Heart right ventricle (tissue), 16 donors: ENCODE measurements at regions not wholly inside any gene's neighbourhood (a gene's known extent, or its start where the extent isn't known, plus 50 kb on each side); places are given as distances from the start of the nearest gene placed in this dataset.
A peak's percentile ranks its signal among the peaks of the same experiment; 100 is the strongest.

ENCODE experiments used
- ATAC-seq, 8 donors: fragments of 200-7000 bp; cut with Tn5 transposase; one replicate each; pipeline ENCODE4 v1.9.1; 2020; ENCODE audit warnings: mild to moderate bottlenecking in 8 of 8, moderate library complexity in 8 of 8, moderate number of reproducible peaks in 1 of 8
- DNase-seq, 2 donors: peaks; one replicate each; pipeline ENCODE4 v3.0.0-alpha.2; 2020
- H3K27ac ChIP-seq, 10 donors: fragments of 200-600 bp; sonication (generic) in 2 of 10; one replicate each; pipeline versions ENCODE4 v1.5.0 to v1.8.0; 2020 to 2022; ENCODE audit warnings: mild to moderate bottlenecking in 3 of 10
- H3K27me3 ChIP-seq, 7 donors: fragments of 200-600 bp; one replicate each; pipeline ENCODE4 v1.8.0; 2021 to 2022; ENCODE audit warnings: mild to moderate bottlenecking in 2 of 7
- H3K36me3 ChIP-seq, 9 donors: fragments of 200-600 bp; sonication (generic) in 1 of 9; one replicate each; pipeline versions ENCODE4 v1.5.0 to v1.8.0; 2020 to 2022; ENCODE audit warnings: mild to moderate bottlenecking in 2 of 9
- H3K4me1 ChIP-seq, 9 donors: fragments of 200-600 bp; sonication (generic) in 1 of 9; one replicate each; pipeline versions ENCODE4 v1.5.0 to v1.8.0; 2020 to 2022; ENCODE audit warnings: mild to moderate bottlenecking in 4 of 9
- H3K4me3 ChIP-seq, 10 donors: fragments of 200-600 bp; sonication (generic) in 2 of 10; one replicate each; pipeline versions ENCODE4 v1.5.0 to v1.8.0; 2020 to 2022; ENCODE audit warnings: mild to moderate bottlenecking in 7 of 10, moderate library complexity in 2 of 10
- H3K9me3 ChIP-seq, 11 donors: fragments of 200-600 bp in 10 of 11; sonication (generic) in 2 of 11; one replicate each; pipeline versions ENCODE4 v1.5.0 to v1.8.0; 2013 to 2022; ENCODE audit warnings: mild to moderate bottlenecking in 2 of 11, control low read depth in 1 of 11, moderate library complexity in 1 of 11
- WGBS, 2 donors: extraction: QIAGEN DNeasy Blood & Tissue Kit; methylation state at CpG; one replicate each; pipeline ENCODE4 v1.1.7; 2013; ENCODE audit warnings: inconsistent platforms in 1 of 2; 5-methylcytosine and 5-hydroxymethylcytosine counted together
- intact Hi-C, 10 donors: fragments of 100-400 bp; cut with DNase I; formaldehyde crosslinking; loops; one replicate each; pipeline versions ENCODE4 v1.11.1 to v1.14.2; 2022
- TF ChIP-seq, protein P1 (sequence below), 9 donors: fragments of 200-600 bp; sonication (generic) in 2 of 9; IDR thresholded peaks; one replicate each; pipeline versions ENCODE4 v1.5.0 to v1.8.0; 2021 to 2022; ENCODE audit warnings: antibody characterized with exemption in 9 of 9, mild to moderate bottlenecking in 5 of 9, moderate library complexity in 1 of 9
- donor health status: Arrhythmogenic right ventricular cardiomyopathy.
- donor health status: ischemic (EF 13 %, LVEDD 7.1; RV severe dilation, severe dysfunction).
- donor health status: healthy with polysubstance abuse.
- donor health status: DM: no; HTN: yes; CAD: no.
- donor health status: DM: no; HTN: no; CAD: no.
- donor health status: ischemic (EF 25% LVEDD 6.9; RV normal size, moderate dysfunction).
- donor health status: ischemic (EF 25% LVEDD 5.7; RV mildly dilated, moderate dysfunction).
- donor health status: healthy.
- donor health status: DM: yes; HTN: yes; CAD: no.
- donor health status: Ischemic cardiomyopathy.
- donor health status: ischemic (EF 35%, LVEDD 5.7; RV mildly dilated, moderate dysfunction).
- donor health status: nonischemic (EF 11% LVEDD 7.7; RV severe dilation, severe dysfunction).
- donor health status: DM: yes; HTN: yes; CAD: no.
- donor health status: PGD.
- donor health status: ischemic (EF 29% LVEDD 5.4; RV normal size, mild dysfunction).
- donor health status: nonischemic (EF 23%, LVEDD 6.1; RV moderate dilation, normal function).

GRCh38 chr12:43208627-43209026 lies 343.4 kb downstream of the ADAMTS20 start:
- peak in 1 of 2 donors; percentile 11 for DNase-seq
- no peak overlapping the region for H3K4me3 ChIP-seq
- H3K9me3 ChIP-seq: peaks cover 0 to 10% (median 0%) of the 10 kb centered on the region in 11 donors
- intact Hi-C loops: no loop called here
- peak in 6 of 8 donors; percentile 20 to 64 (median 60) for ATAC-seq
- peak overlapping the region in 3 of 10 donors; percentile 24 to 78 (median 29) for H3K27ac ChIP-seq
- no peaks in the 10 kb centered on the region for H3K36me3 ChIP-seq
- 81 to 87% methylated on average over 3 of the region's 3 CpGs for WGBS, 2 donors
- H3K4me1 ChIP-seq: peaks cover 0 to 8% (median 0%) of the 10 kb centered on the region in 9 donors
- H3K27me3 ChIP-seq: no peaks in the 10 kb centered on the region
- TF ChIP-seq, protein P1, sequence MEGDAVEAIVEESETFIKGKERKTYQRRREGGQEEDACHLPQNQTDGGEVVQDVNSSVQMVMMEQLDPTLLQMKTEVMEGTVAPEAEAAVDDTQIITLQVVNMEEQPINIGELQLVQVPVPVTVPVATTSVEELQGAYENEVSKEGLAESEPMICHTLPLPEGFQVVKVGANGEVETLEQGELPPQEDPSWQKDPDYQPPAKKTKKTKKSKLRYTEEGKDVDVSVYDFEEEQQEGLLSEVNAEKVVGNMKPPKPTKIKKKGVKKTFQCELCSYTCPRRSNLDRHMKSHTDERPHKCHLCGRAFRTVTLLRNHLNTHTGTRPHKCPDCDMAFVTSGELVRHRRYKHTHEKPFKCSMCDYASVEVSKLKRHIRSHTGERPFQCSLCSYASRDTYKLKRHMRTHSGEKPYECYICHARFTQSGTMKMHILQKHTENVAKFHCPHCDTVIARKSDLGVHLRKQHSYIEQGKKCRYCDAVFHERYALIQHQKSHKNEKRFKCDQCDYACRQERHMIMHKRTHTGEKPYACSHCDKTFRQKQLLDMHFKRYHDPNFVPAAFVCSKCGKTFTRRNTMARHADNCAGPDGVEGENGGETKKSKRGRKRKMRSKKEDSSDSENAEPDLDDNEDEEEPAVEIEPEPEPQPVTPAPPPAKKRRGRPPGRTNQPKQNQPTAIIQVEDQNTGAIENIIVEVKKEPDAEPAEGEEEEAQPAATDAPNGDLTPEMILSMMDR (IDR thresholded peaks at IDR 0.05): no peak

GRCh38 chr12:43208221-43208620 lies 343.8 kb downstream of the ADAMTS20 start:
- H3K9me3 ChIP-seq: peaks cover 0 to 10% (median 0%) of the 10 kb centered on the region in 11 donors
- ATAC-seq (no peak), DNase-seq (no peak)
- H3K4me1 ChIP-seq: peaks cover 0 to 8% (median 0%) of the 10 kb centered on the region in 9 donors
- no peaks in the 10 kb centered on the region for H3K36me3 ChIP-seq
- intact Hi-C loops: no loop called here
- peak overlapping the region in 3 of 10 donors; percentile 24 to 78 (median 29) for H3K27ac ChIP-seq
- WGBS, 2 donors: 78 to 86% methylated on average over 5 of the region's 5 CpGs
- TF ChIP-seq, protein P1 (IDR thresholded peaks at IDR 0.05): no peak
- H3K4me3 ChIP-seq: no peak overlapping the region
- H3K27me3 ChIP-seq: no peaks in the 10 kb centered on the region

DNA sequence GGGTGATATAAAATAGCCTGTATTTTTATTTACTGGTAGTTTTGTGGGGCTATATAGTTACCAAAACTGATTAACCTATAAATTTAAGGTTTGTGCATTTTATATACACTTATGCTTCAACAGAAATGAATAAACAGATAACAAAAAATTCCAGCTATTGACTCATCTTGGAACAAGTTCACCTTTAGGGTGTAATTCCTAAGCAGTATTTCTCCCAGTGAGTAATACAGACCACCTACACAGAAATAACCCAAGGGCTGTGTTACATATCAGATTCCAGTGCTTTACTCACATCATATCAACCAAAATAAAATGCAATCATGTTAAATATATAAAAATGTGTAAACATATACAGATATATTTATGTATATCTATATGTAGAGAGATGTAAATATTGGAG lies 345.6 kb downstream of the ADAMTS20 start:
- peaks cover 0 to 10% (median 0%) of the 10 kb centered on the region in 11 donors for H3K9me3 ChIP-seq
- no peaks in the 10 kb centered on the region for H3K27me3 ChIP-seq
- H3K4me1 ChIP-seq: peaks cover 0 to 8% (median 0%) of the 10 kb centered on the region in 9 donors
- no peak for DNase-seq
- no peak overlapping the region for H3K4me3 ChIP-seq
- intact Hi-C loops: no loop called here
- no peak for ATAC-seq
- H3K36me3 ChIP-seq: no peaks in the 10 kb centered on the region
- TF ChIP-seq, protein P1 (IDR thresholded peaks at IDR 0.05): no peak
- no peak overlapping the region for H3K27ac ChIP-seq

DNA sequence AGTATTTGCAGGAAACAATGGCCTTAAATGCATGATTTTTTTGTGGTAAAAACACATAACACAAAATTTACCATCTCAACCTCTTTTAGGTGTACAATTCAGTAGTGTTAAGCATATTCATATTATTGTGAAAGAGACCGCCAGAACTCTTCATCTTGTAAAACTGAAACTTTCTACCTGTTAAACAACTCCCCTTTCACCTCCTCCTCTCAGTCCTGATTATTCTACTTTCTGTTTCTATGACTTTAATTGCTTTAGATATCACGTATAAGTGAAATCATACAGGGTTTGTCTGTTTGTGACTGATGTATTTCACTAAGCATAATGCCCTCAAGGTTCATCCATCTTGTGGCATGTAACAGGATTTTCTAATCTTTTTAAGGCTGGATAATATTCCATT lies 353.4 kb downstream of the ADAMTS20 start:
- Histone ChIP-seq H3K27me3 (no peaks in the 10 kb centered on the region), H3K36me3 (no peaks in the 10 kb centered on the region), H3K27ac (no peak overlapping the region), H3K4me1 (no peaks in the 10 kb centered on the region), H3K4me3 (no peak overlapping the region), H3K9me3 (no peaks in the 10 kb centered on the region)
- WGBS, 2 donors: 96% methylated on average over 2 of the region's 2 CpGs
- TF ChIP-seq, protein P1 (IDR thresholded peaks at IDR 0.05): no peak
- DNase-seq (no peak), ATAC-seq (no peak)
- intact Hi-C loops: loop anchor here in 1 of 10 donors (10.0 kb wide), 1 partner anchor 46 kb away; no protein-coding TSS in a partner anchor
